OCI-LY3 (cell line): ENCODE measurements at regions not wholly inside any gene's neighbourhood (a gene's known extent, or its start where the extent isn't known, plus 50 kb on each side); places are given as distances from the start of the nearest gene placed in this dataset.

ENCODE experiments used
- H2AFZ ChIP-seq: fragments of 200-600, 300-600 bp; shearing (Covaris generic); 2 replicates; pipeline ENCODE4 v1.6.0; 2014; ENCODE audit warnings: antibody characterized with exemption, low read depth, low read length
- H3K27ac ChIP-seq: fragments of 200-600, 300-600 bp; sonication (generic); 2 replicates; pipeline ENCODE4 v1.5.1; 2014; ENCODE audit warnings: mild to moderate bottlenecking, low read length, moderate library complexity, mixed read lengths
- H3K27me3 ChIP-seq: fragments of 200-600, 300-600 bp; sonication (generic); 2 replicates; pipeline ENCODE4 v1.6.1; 2014; ENCODE audit warnings: low read depth, low read length, mixed read lengths
- H3K36me3 ChIP-seq: fragments of 200-600, 300-600 bp; sonication (generic); replicated peaks from 2 replicates; pipeline ENCODE3; 2014; ENCODE audit warnings: low read depth, low read length, mixed read lengths
- H3K4me1 ChIP-seq: fragments of 300-600, 200-600 bp; sonication (generic); 2 replicates; pipeline ENCODE4 v1.6.1; 2014; ENCODE audit warnings: low read length, mixed read lengths
- H3K4me2 ChIP-seq: fragments of 200-600, 300-600 bp; sonication (generic); 2 replicates; pipeline ENCODE4 v1.6.1; 2014; ENCODE audit warnings: low read length, mixed read lengths
- H3K4me3 ChIP-seq: fragments of 300-600, 200-600 bp; sonication (generic); 2 replicates; pipeline ENCODE4 v1.5.1; 2014; ENCODE audit warnings: antibody characterized with exemption, mild to moderate bottlenecking, low read length, moderate library complexity
- H3K79me2 ChIP-seq: fragments of 300-600, 200-600 bp; shearing (Covaris generic); 2 replicates; pipeline ENCODE4 v1.6.1; 2014; ENCODE audit warnings: mild to moderate bottlenecking, low read length, mixed read lengths
- H3K9ac ChIP-seq: fragments of 300-600, 200-600 bp; shearing (Covaris generic); 2 replicates; pipeline ENCODE4 v1.6.0; 2014; ENCODE audit warnings: mild to moderate bottlenecking, low read length, moderate library complexity
- H3K9me3 ChIP-seq: fragments of 200-600, 300-600 bp; shearing (Covaris generic); 2 replicates; pipeline ENCODE4 v1.6.1; 2014; ENCODE audit warnings: low read length, mixed read lengths; ENCODE audit not compliant: insufficient read depth
- H4K20me1 ChIP-seq: fragments of 200-600, 300-600 bp; sonication (generic); 2 replicates; pipeline ENCODE4 v1.6.1; 2016; ENCODE audit warnings: low read length, mixed read lengths; ENCODE audit not compliant: insufficient read depth
- CTCF ChIP-seq: fragments of 200-600, 300-600 bp; sonication (generic); IDR thresholded peaks from 2 replicates; pipeline ENCODE4 v1.5.1; 2014; ENCODE audit warnings: antibody characterized with exemption, low read length, low read depth
- EZH2phosphoT487 ChIP-seq: fragments of 200-600 bp; shearing (Covaris generic); IDR thresholded peaks from 2 replicates; pipeline ENCODE4 v1.6.1; 2018; ENCODE audit warnings: antibody characterized with exemption, mixed run types, low read depth

- Histone ChIP-seq H3K9ac (no peak overlapping the region), H3K4me1 (peaks cover 23% of the 10 kb centered on the region), H3K9me3 (no peaks in the 10 kb centered on the region), H3K4me2 (no peak overlapping the region), H3K27ac (no peak overlapping the region), H3K36me3 (no peaks in the 10 kb centered on the region), H2AFZ (no peak overlapping the region), H3K79me2 (no peaks in the 10 kb centered on the region), H3K27me3 (no peaks in the 10 kb centered on the region), H3K4me3 (no peak overlapping the region), H4K20me1 (no peaks in the 10 kb centered on the region)
- TF ChIP-seq CTCF: no peak
- TF ChIP-seq EZH2phosphoT487: no peak
These were observed 241.9 kb downstream of the CD83 start for GRCh38 chr6:14359438-14359837.

GRCh38 chr6:14360565-14360964 lies 243.0 kb downstream of the CD83 start:
- Histone ChIP-seq H3K4me2 (no peak overlapping the region), H4K20me1 (no peaks in the 10 kb centered on the region), H2AFZ (no peak overlapping the region), H3K27me3 (no peaks in the 10 kb centered on the region), H3K27ac (no peak overlapping the region), H3K79me2 (no peaks in the 10 kb centered on the region), H3K36me3 (no peaks in the 10 kb centered on the region), H3K9me3 (no peaks in the 10 kb centered on the region), H3K4me1 (peaks cover 23% of the 10 kb centered on the region), H3K4me3 (no peak overlapping the region), H3K9ac (no peak overlapping the region)
- TF ChIP-seq EZH2phosphoT487 (no peak), CTCF (no peak)

- Histone ChIP-seq H3K36me3 (no peaks in the 10 kb centered on the region), H3K4me3 (no peak overlapping the region), H3K9ac (no peak overlapping the region), H3K79me2 (no peaks in the 10 kb centered on the region), H3K9me3 (no peaks in the 10 kb centered on the region), H3K27ac (no peak overlapping the region), H4K20me1 (no peaks in the 10 kb centered on the region), H3K4me1 (peaks cover 23% of the 10 kb centered on the region), H3K4me2 (no peak overlapping the region), H3K27me3 (no peaks in the 10 kb centered on the region), H2AFZ (no peak overlapping the region)
- TF ChIP-seq CTCF (no peak), EZH2phosphoT487 (no peak)
These were observed 243.7 kb downstream of the CD83 start for GRCh38 chr6:14361297-14361696.

GRCh38 chr6:14361956-14362587 lies 244.5 kb downstream of the CD83 start:
- no peaks in the 10 kb centered on the region for H4K20me1 ChIP-seq
- no peak overlapping the region for H3K4me3 ChIP-seq
- H2AFZ ChIP-seq: no peak overlapping the region
- peaks cover 23% of the 10 kb centered on the region for H3K4me1 ChIP-seq
- H3K9ac ChIP-seq: no peak overlapping the region
- H3K9me3 ChIP-seq: no peaks in the 10 kb centered on the region
- H3K27ac ChIP-seq: no peak overlapping the region
- peak overlapping the region; percentile 14; the same call in 1 of the 2 replicates for H3K4me2 ChIP-seq
- H3K27me3 ChIP-seq: no peaks in the 10 kb centered on the region
- H3K36me3 ChIP-seq: no peaks in the 10 kb centered on the region
- no peaks in the 10 kb centered on the region for H3K79me2 ChIP-seq
- no peak for TF ChIP-seq EZH2phosphoT487
- no peak for TF ChIP-seq CTCF
